H1 (cell line): ENCODE measurements at regions not wholly inside any gene's neighbourhood (a gene's known extent, or its start where the extent isn't known, plus 50 kb on each side); places are given as distances from the start of the nearest gene placed in this dataset.

Source experiments
- CTCF ChIA-PET: fragments of 300-600 bp; sonication (Branson Sonifier 250); formaldehyde crosslinking; loops from one replicate; lab custom pipeline; 2021; ENCODE audit not compliant: partially characterized antibody; lab: Charles Lee
- POLR2A ChIA-PET: fragments of 300-600 bp; sonication (Branson Sonifier 250); formaldehyde crosslinking; loops from one replicate; lab custom pipeline; 2021; ENCODE audit warnings: inconsistent platforms; ENCODE audit not compliant: partially characterized antibody; lab: Charles Lee
- DNase-seq, 2 experiments: peaks; one replicate each; pipeline versions ENCODE4 v3.0.0 to v3.0.0-alpha.2; 2010 to 2022; ENCODE audit warnings: low spot score in 2 of 2, low read depth in 1 of 2, mixed read lengths in 1 of 2
- FAIRE-seq: peaks from 2 replicates; lab custom pipeline; 2011; peaks lifted over from hg19 to GRCh38; lab: Jason Lieb, UNC
- H2AFZ ChIP-seq: 2 replicates; pipeline ENCODE4 v1.8.1; 2012; ENCODE audit warnings: low read length, inconsistent platforms
- H2AK5ac ChIP-seq: 2 replicates; pipeline ENCODE4 v1.6.1; 2013; ENCODE audit warnings: low read depth, low read length
- H2BK120ac ChIP-seq: replicated peaks from 2 replicates; pipeline ENCODE3; 2013; ENCODE audit warnings: low read depth, low read length, inconsistent platforms
- H2BK12ac ChIP-seq: 2 replicates; pipeline ENCODE4 v1.6.1; 2013; ENCODE audit warnings: low read depth, low read length
- H2BK15ac ChIP-seq: 2 replicates; pipeline ENCODE4 v1.6.1; 2013; ENCODE audit warnings: low read length
- H2BK20ac ChIP-seq: 2 replicates; pipeline ENCODE4 v1.6.1; 2013; ENCODE audit warnings: low read length
- H2BK5ac ChIP-seq: 2 replicates; pipeline ENCODE4 v1.6.1; 2013; ENCODE audit warnings: low read depth, low read length
- H3K14ac ChIP-seq: 2 replicates; pipeline ENCODE4 v1.6.1; 2013; ENCODE audit warnings: inconsistent platforms; ENCODE audit not compliant: insufficient read length
- H3K18ac ChIP-seq: 2 replicates; pipeline ENCODE4 v1.6.1; 2013; ENCODE audit warnings: low read length; ENCODE audit errors: extremely low read depth
- H3K23ac ChIP-seq: 2 replicates; pipeline ENCODE4 v1.6.1; 2013; ENCODE audit warnings: inconsistent platforms; ENCODE audit not compliant: insufficient read length
- H3K23me2 ChIP-seq: 2 replicates; pipeline ENCODE4 v1.6.1; 2013; ENCODE audit warnings: low read depth, low read length
- H3K27ac ChIP-seq: 2 replicates; pipeline ENCODE4 v1.6.1; 2011; ENCODE audit warnings: low read depth, low read length, inconsistent platforms
- H3K27me3 ChIP-seq, 4 experiments: replicated peaks in 1 of 4; 1 replicate in 1 of 4; 2 replicates in 3 of 4; pipeline versions ENCODE4 v1.6.1 to v1.8.1; 2011 to 2013; ENCODE audit warnings: low read length in 3 of 4, mild to moderate bottlenecking in 3 of 4, inconsistent platforms in 2 of 4, mixed read lengths in 2 of 4, moderate library complexity in 1 of 4; ENCODE audit not compliant: control insufficient read depth in 3 of 4, insufficient read depth in 3 of 4; ENCODE audit errors: extremely low read depth in 1 of 4
- H3K36me3 ChIP-seq, 4 experiments: 2 replicates each; pipeline versions ENCODE4 v1.6.1 to v1.8.1; 2011 to 2013; ENCODE audit warnings: mild to moderate bottlenecking in 4 of 4, low read length in 3 of 4, moderate library complexity in 2 of 4, control low read depth in 1 of 4, inconsistent platforms in 1 of 4; ENCODE audit not compliant: insufficient read depth in 4 of 4, control insufficient read depth in 2 of 4
- H3K4ac ChIP-seq: replicated peaks from 2 replicates; pipeline ENCODE3; 2013; ENCODE audit warnings: low read length, low read depth, mixed read lengths, inconsistent platforms; ENCODE audit not compliant: insufficient read length
- H3K4me1 ChIP-seq, 4 experiments: replicated peaks in 1 of 4; 1 replicate in 1 of 4; 2 replicates in 3 of 4; pipeline versions ENCODE4 v1.6.1 to v1.8.1; 2011 to 2013; ENCODE audit warnings: low read length in 3 of 4, inconsistent platforms in 2 of 4, mixed read lengths in 1 of 4; ENCODE audit not compliant: insufficient read depth in 4 of 4, control insufficient read depth in 3 of 4
- H3K4me2 ChIP-seq, 2 experiments: 2 replicates each; pipeline versions ENCODE4 v1.6.1 to v1.8.1; 2011 to 2013; ENCODE audit warnings: low read depth in 2 of 2, low read length in 2 of 2, control low read depth in 1 of 2, inconsistent platforms in 1 of 2, mild to moderate bottlenecking in 1 of 2; ENCODE audit not compliant: insufficient read depth in 1 of 2
- H3K4me3 ChIP-seq, 4 experiments: fragments of 200-600, 300-600 bp in 1 of 4; sonication (generic), shearing (Covaris generic), sonication (Bioruptor Twin) in 1 of 4; 2 replicates each; pipeline versions ENCODE4 v1.5.1 to v1.8.1; 2011 to 2016; ENCODE audit warnings: low read length in 4 of 4, low read depth in 3 of 4, control low read depth in 2 of 4, inconsistent platforms in 2 of 4, mild to moderate bottlenecking in 2 of 4, mixed read lengths in 1 of 4, moderate library complexity in 1 of 4; ENCODE audit not compliant: insufficient read depth in 2 of 4; ENCODE audit errors: extremely low read depth in 1 of 4
- H3K56ac ChIP-seq: replicated peaks from 2 replicates; pipeline ENCODE3; 2013; ENCODE audit warnings: low read depth, mild to moderate bottlenecking, mixed read lengths, low read length, inconsistent platforms; ENCODE audit not compliant: insufficient read length
- H3K79me1 ChIP-seq: 2 replicates; pipeline ENCODE4 v1.6.1; 2013; ENCODE audit warnings: low read depth, low read length, control low read depth
- H3K79me2 ChIP-seq, 2 experiments: 2 replicates each; pipeline versions ENCODE4 v1.6.1 to v1.8.1; 2012 to 2013; ENCODE audit warnings: low read length in 2 of 2, mild to moderate bottlenecking in 2 of 2, inconsistent platforms in 1 of 2; ENCODE audit not compliant: insufficient read depth in 2 of 2, control insufficient read depth in 1 of 2
- H3K9ac ChIP-seq, 4 experiments: replicated peaks in 1 of 4; 1 replicate in 1 of 4; 2 replicates in 3 of 4; pipeline versions ENCODE4 v1.6.1 to v1.8.1; 2011 to 2013; ENCODE audit warnings: low read depth in 3 of 4, low read length in 3 of 4, control low read depth in 2 of 4, mild to moderate bottlenecking in 2 of 4, moderate library complexity in 2 of 4, inconsistent platforms in 1 of 4; ENCODE audit errors: extremely low read depth in 1 of 4
- H3K9me3 ChIP-seq, 2 experiments: 2 replicates each; pipeline versions ENCODE4 v1.6.1 to v1.8.1; 2012 to 2013; ENCODE audit warnings: mild to moderate bottlenecking in 2 of 2, moderate library complexity in 2 of 2, control low read depth in 1 of 2, inconsistent platforms in 1 of 2, low read depth in 1 of 2, low read length in 1 of 2, mixed read lengths in 1 of 2; ENCODE audit not compliant: insufficient read depth in 2 of 2
- H4K20me1 ChIP-seq, 2 experiments: replicated peaks in 1 of 2; 2 replicates each; pipeline versions ENCODE3 to v1.8.1; 2011 to 2013; ENCODE audit warnings: inconsistent platforms in 2 of 2, low read length in 2 of 2, mild to moderate bottlenecking in 1 of 2; ENCODE audit not compliant: insufficient read depth in 2 of 2, control insufficient read depth in 1 of 2
- H4K5ac ChIP-seq: 2 replicates; pipeline ENCODE4 v1.6.1; 2013; ENCODE audit warnings: low read length, low read depth, mixed read lengths, inconsistent platforms; ENCODE audit not compliant: insufficient read length
- H4K8ac ChIP-seq: 2 replicates; pipeline ENCODE4 v1.8.0; 2013; ENCODE audit warnings: mild to moderate bottlenecking, moderate library complexity, low read length, inconsistent platforms; ENCODE audit not compliant: insufficient read depth; ENCODE audit errors: extremely low read depth
- H4K91ac ChIP-seq: replicated peaks from 2 replicates; pipeline ENCODE3; 2013; ENCODE audit warnings: low read length, mixed read lengths, inconsistent platforms; ENCODE audit not compliant: insufficient read length
- CTCF ChIP-seq, 3 experiments: IDR thresholded peaks; 1 replicate in 2 of 3; 2 replicates in 1 of 3; pipeline versions ENCODE4 v1.5.1 to v1.6.1; 2011; ENCODE audit warnings: low read length in 3 of 3, mild to moderate bottlenecking in 3 of 3, inconsistent platforms in 2 of 3, low read depth in 1 of 3, moderate library complexity in 1 of 3; ENCODE audit not compliant: insufficient read depth in 1 of 3; ENCODE audit errors: control extremely low read depth in 1 of 3
- RAD21 ChIP-seq, 2 experiments: IDR thresholded peaks in 1 of 2; conservative IDR thresholded peaks in 1 of 2; 2 replicates each; pipeline ENCODE4 v1.6.1; 2011; ENCODE audit warnings: low read depth in 2 of 2, low read length in 2 of 2, improper control_type of control experiment in 1 of 2, inconsistent platforms in 1 of 2, mild to moderate bottlenecking in 1 of 2, moderate library complexity in 1 of 2
- TAF7 ChIP-seq: optimal IDR thresholded peaks from 2 replicates; pipeline ENCODE3; 2011; ENCODE audit warnings: low read depth, mild to moderate bottlenecking, inconsistent platforms, low read length, moderate library complexity, borderline replicate concordance
- WGBS, 2 experiments: shearing (Covaris generic) in 1 of 2; methylation state at CpG; one replicate each; pipeline versions ENCODE4 v1.1.6 to v1.1.7; 2013 to 2015; ENCODE audit warnings: low lambda C conversion rate in 2 of 2, mixed read lengths in 2 of 2, inconsistent platforms in 1 of 2, low coverage in 1 of 2, missing lambda C conversion rate in 1 of 2; ENCODE audit not compliant: insufficient replicate concordance in 2 of 2, insufficient coverage in 1 of 2, insufficient read length in 1 of 2; ENCODE audit errors: extremely low coverage in 1 of 2, missing lambda C conversion rate in 1 of 2; 5-methylcytosine and 5-hydroxymethylcytosine counted together

DNA sequence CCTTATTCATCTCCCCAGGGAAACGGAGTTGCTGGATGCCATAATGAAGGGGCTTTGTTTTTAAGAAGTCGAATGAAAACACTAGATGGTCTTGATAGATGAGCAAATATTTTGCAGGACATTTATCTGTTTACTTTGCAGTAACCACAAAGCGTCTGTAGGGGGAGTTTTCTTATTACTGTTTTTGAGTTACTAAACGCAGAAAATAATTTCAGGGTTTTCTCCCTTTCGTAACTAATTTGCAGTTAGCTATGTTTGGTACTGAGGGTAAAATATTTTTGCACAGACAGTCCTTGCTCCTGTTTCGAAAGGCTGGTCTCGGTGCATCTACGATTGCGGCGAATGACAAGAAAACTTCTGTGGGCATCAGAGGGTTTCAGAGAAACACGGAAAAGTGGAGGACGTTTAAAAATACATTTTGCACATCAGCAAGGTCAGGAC lies 505.6 kb upstream of the MKI67 start:
- Histone ChIP-seq H2AFZ (peak overlapping the region; percentile 96), H3K4ac (no peak overlapping the region), H3K23me2 (no peaks in the 10 kb centered on the region), H2BK12ac (0 out of 2 replicates have a peak overlapping the region, but pooled peaks have one; percentile 39), H3K18ac (no peak overlapping the region), H4K8ac (no peak overlapping the region; the same call in 1 of the 2 replicates), H3K4me2 (no peak overlapping the region), H2BK5ac (no peak overlapping the region), H3K56ac (no peak overlapping the region), H4K5ac (no peak overlapping the region), H3K36me3 (no peaks in the 10 kb centered on the region), H2BK20ac (no peak overlapping the region), H2AK5ac (no peak overlapping the region), H3K27ac (no peak overlapping the region), H3K9ac (no peak overlapping the region), H4K91ac (no peak overlapping the region), H2BK15ac (no peak overlapping the region), H3K14ac (no peak overlapping the region), H3K4me1 (peaks cover 0 to 2% (median 0%) of the 10 kb centered on the region in 4 experiments; a peak in 3 of 7 replicates)
- 73% methylated on average over 12 of the region's 12 CpGs; no CpG with 5 or more reads in 1 of the 2 experiments for WGBS, 2 experiments
- peak; percentile 29 to 37; a peak in 3 of 4 replicates for TF ChIP-seq RAD21 (IDR thresholded peaks at IDR 0.05 in 1 of 2, conservative IDR thresholded peaks at IDR 0.05 in 1 of 2; ENCODE audit: low read depth in 2 of 2, low read length in 2 of 2)
- TF ChIP-seq CTCF (IDR thresholded peaks at IDR 0.05; ENCODE audit: control extremely low read depth in 1 of 3, insufficient read depth in 1 of 3, low read depth in 1 of 3, low read length in 3 of 3) = peak in 2 of 3 experiments; percentile 20 to 47; a peak in 2 of 4 replicates
- no peak for TF ChIP-seq TAF7
- TF ChIP-seq, all 59 proteins: peak for 2
- H3K9me3 ChIP-seq = no peaks in the 10 kb centered on the region
- H3K27me3 ChIP-seq = no peaks in the 10 kb centered on the region
- no peak overlapping the region for H2BK120ac ChIP-seq
- H3K4me3 ChIP-seq = no peak overlapping the region
- H4K20me1 ChIP-seq = no peaks in the 10 kb centered on the region
- no peaks in the 10 kb centered on the region for H3K79me1 ChIP-seq
- no peaks in the 10 kb centered on the region for H3K79me2 ChIP-seq
- CTCF ChIA-PET = interaction anchor here (0.7 to 3.2 kb wide), 23 partner anchors 8 to 802 kb away, joined by 3 to 20 read pairs (median 4); no protein-coding TSS in a partner anchor
- no peak for DNase-seq
- no peak overlapping the region for H3K23ac ChIP-seq
- no peak for FAIRE-seq
- POLR2A ChIA-PET = interaction anchor here (0.7 kb wide), 1 partner anchor 91 kb away, joined by 3 read pairs; no protein-coding TSS in a partner anchor
